HuH-7 (cell line): ENCODE measurements at regions not wholly inside any gene's neighbourhood (a gene's known extent, or its start where the extent isn't known, plus 50 kb on each side); places are given as distances from the start of the nearest gene placed in this dataset.

Source experiments
- DNase-seq: peaks from one replicate; pipeline ENCODE4 v3.0.0; 2011; ENCODE audit warnings: low spot score

GRCh38 chrX:98371994-98372393 lies 1488.3 kb downstream of the RPA4 start:
- no peak for DNase-seq

GRCh38 chrX:98379134-98379533 lies 1495.4 kb downstream of the RPA4 start:
- no peak for DNase-seq

GRCh38 chrX:98380106-98380505 lies 1496.4 kb downstream of the RPA4 start:
- no peak for DNase-seq

- no peak for DNase-seq
These were observed 1496.8 kb downstream of the RPA4 start for GRCh38 chrX:98380556-98380955.

GRCh38 chrX:98398542-98398941 lies 1514.8 kb downstream of the RPA4 start:
- DNase-seq, result no peak

GRCh38 chrX:98405376-98405775 lies 1521.7 kb downstream of the RPA4 start:
- DNase-seq, result no peak

- no peak for DNase-seq
These were observed 1523.9 kb downstream of the RPA4 start for GRCh38 chrX:98407584-98407983.

- no peak for DNase-seq
These were observed 1526.2 kb downstream of the RPA4 start for GRCh38 chrX:98409867-98410266.

- no peak for DNase-seq
These were observed 1528.3 kb downstream of the RPA4 start for GRCh38 chrX:98412058-98412457.

- no peak for DNase-seq
These were observed 1538.8 kb downstream of the RPA4 start for GRCh38 chrX:98422536-98422935.

- DNase-seq, result no peak
These were observed 1548.7 kb downstream of the RPA4 start for GRCh38 chrX:98432413-98432812.

GRCh38 chrX:98448524-98448923 lies 1564.8 kb downstream of the RPA4 start:
- DNase-seq, result no peak

- DNase-seq, result no peak
These were observed 1568.7 kb downstream of the RPA4 start for GRCh38 chrX:98452456-98452855.

- DNase-seq, result no peak
These were observed 1576.0 kb downstream of the RPA4 start for GRCh38 chrX:98459669-98460068.

- DNase-seq, result no peak
These were observed 1596.9 kb downstream of the RPA4 start for GRCh38 chrX:98480606-98481005.

- no peak for DNase-seq
These were observed 1597.9 kb downstream of the RPA4 start for GRCh38 chrX:98481636-98482035.

- no peak for DNase-seq
These were observed 1607.0 kb downstream of the RPA4 start for GRCh38 chrX:98490670-98491069.

- DNase-seq, result no peak
These were observed 1617.7 kb downstream of the RPA4 start for GRCh38 chrX:98501426-98501825.

- DNase-seq, result no peak
These were observed 1623.2 kb downstream of the RPA4 start for GRCh38 chrX:98506907-98507306.

GRCh38 chrX:98514032-98514431 lies 1630.3 kb downstream of the RPA4 start:
- DNase-seq, result no peak

- DNase-seq, result no peak
These were observed 1632.4 kb downstream of the RPA4 start for GRCh38 chrX:98516120-98516519.

GRCh38 chrX:98523026-98523425 lies 1639.3 kb downstream of the RPA4 start:
- DNase-seq, result no peak

- DNase-seq, result no peak
These were observed 1639.8 kb downstream of the RPA4 start for GRCh38 chrX:98523521-98523920.

GRCh38 chrX:98548519-98548918 lies 1664.8 kb downstream of the RPA4 start:
- no peak for DNase-seq

GRCh38 chrX:98568795-98569194 lies 1685.1 kb downstream of the RPA4 start:
- DNase-seq, result no peak
